ENCODE measurements at regions not wholly inside any gene's neighbourhood (a gene's known extent, or its start where the extent isn't known, plus 50 kb on each side); places are given as distances from the start of the nearest gene placed in this dataset.
"Not testable (repeated sequence)": the region's sequence is repeated elsewhere in the genome, so short reads cannot be mapped to it uniquely, and the experiment has no call there.

- no peak overlapping the region for H3K4me3 ChIP-seq (replicated peaks in 1 of 2; ENCODE audit: low read depth in 2 of 2, low read length in 2 of 2)
- TF ChIP-seq CTCF (IDR thresholded peaks at IDR 0.05; ENCODE audit: low read depth, low read length) = no peak
- DNase-seq (ENCODE audit: low read depth in 2 of 2) = no peak
These were observed 156.7 kb upstream of the POGK start for GRCh38 chr1:166682588-166682987.

GRCh38 chr1:166684669-166685068 is 154.6 kb upstream of the POGK start:
- not testable (repeated sequence) for DNase-seq (ENCODE audit: low read depth in 2 of 2); H3K4me3 ChIP-seq (replicated peaks in 1 of 2; ENCODE audit: low read depth in 2 of 2, low read length in 2 of 2)

- DNase-seq (ENCODE audit: low read depth in 2 of 2) = no peak
- TF ChIP-seq CTCF (IDR thresholded peaks at IDR 0.05; ENCODE audit: low read depth, low read length) = no peak
- H3K4me3 ChIP-seq (replicated peaks in 1 of 2; ENCODE audit: low read depth in 2 of 2, low read length in 2 of 2) = no peak overlapping the region
These were observed 154.1 kb upstream of the POGK start for GRCh38 chr1:166685200-166685599.

- not testable (repeated sequence) for DNase-seq (ENCODE audit: low read depth in 2 of 2); H3K4me3 ChIP-seq (replicated peaks in 1 of 2; ENCODE audit: low read depth in 2 of 2, low read length in 2 of 2)
These were observed 153.4 kb upstream of the POGK start for GRCh38 chr1:166685891-166686290.

GRCh38 chr1:166690596-166690995 is 148.7 kb upstream of the POGK start:
- DNase-seq (ENCODE audit: low read depth in 2 of 2); H3K4me3 ChIP-seq (replicated peaks in 1 of 2; ENCODE audit: low read depth in 2 of 2, low read length in 2 of 2): not testable (repeated sequence)

GRCh38 chr1:166691476-166691875 is 147.8 kb upstream of the POGK start:
- no peak for DNase-seq (ENCODE audit: low read depth in 2 of 2)
- no peak overlapping the region for H3K4me3 ChIP-seq (replicated peaks in 1 of 2; ENCODE audit: low read depth in 2 of 2, low read length in 2 of 2)
- no peak for TF ChIP-seq CTCF (IDR thresholded peaks at IDR 0.05; ENCODE audit: low read depth, low read length)

- no peak overlapping the region for H3K4me3 ChIP-seq (replicated peaks in 1 of 2; ENCODE audit: low read depth in 2 of 2, low read length in 2 of 2)
- no peak for DNase-seq (ENCODE audit: low read depth in 2 of 2)
- TF ChIP-seq CTCF (IDR thresholded peaks at IDR 0.05; ENCODE audit: low read depth, low read length) = no peak
These were observed 146.9 kb upstream of the POGK start for GRCh38 chr1:166692346-166692745.

- TF ChIP-seq CTCF (IDR thresholded peaks at IDR 0.05; ENCODE audit: low read depth, low read length) = no peak
- H3K4me3 ChIP-seq (replicated peaks in 1 of 2; ENCODE audit: low read depth in 2 of 2, low read length in 2 of 2) = no peak overlapping the region
- DNase-seq (ENCODE audit: low read depth in 2 of 2) = no peak
These were observed 146.1 kb upstream of the POGK start for GRCh38 chr1:166693158-166693557.
